Psoas muscle (tissue), 7 donors: ENCODE measurements at regions not wholly inside any gene's neighbourhood (a gene's known extent, or its start where the extent isn't known, plus 50 kb on each side); places are given as distances from the start of the nearest gene placed in this dataset.
"Not testable (repeated sequence)": the region's sequence is repeated elsewhere in the genome, so short reads cannot be mapped to it uniquely, and the experiment has no call there.

ENCODE experiments used
- ATAC-seq, 4 donors: fragments of 200-7000 bp; cut with Tn5 transposase; one replicate each; pipeline ENCODE4 v1.9.1; 2020; ENCODE audit warnings: moderate library complexity in 3 of 4, mild to moderate bottlenecking in 2 of 4
- DNase-seq, 2 donors: peaks; one replicate each; pipeline ENCODE4 v3.0.0-alpha.2; 2020
- H3K27ac ChIP-seq: fragments of 200-600 bp; one replicate; pipeline ENCODE4 v1.8.0; 2022
- H3K27me3 ChIP-seq, 3 donors: fragments of 200-600 bp in 1 of 3; one replicate each; pipeline versions ENCODE4 v1.6.1 to v1.8.0; 2013 to 2022; ENCODE audit warnings: low read length in 2 of 3, mild to moderate bottlenecking in 2 of 3, moderate library complexity in 1 of 3; ENCODE audit not compliant: insufficient read depth in 3 of 3
- H3K36me3 ChIP-seq, 2 donors: fragments of 200-600 bp in 1 of 2; one replicate each; pipeline versions ENCODE4 v1.6.1 to v1.8.0; 2013 to 2022; ENCODE audit warnings: low read depth in 1 of 2, mild to moderate bottlenecking in 1 of 2, moderate library complexity in 1 of 2; ENCODE audit not compliant: insufficient read depth in 1 of 2
- H3K4me1 ChIP-seq: fragments of 200-600 bp; one replicate; pipeline ENCODE4 v1.8.0; 2022
- H3K4me3 ChIP-seq: fragments of 200-600 bp; one replicate; pipeline ENCODE4 v1.8.0; 2022; ENCODE audit warnings: mild to moderate bottlenecking
- H3K9me3 ChIP-seq: fragments of 200-600 bp; one replicate; pipeline ENCODE4 v1.8.0; 2022
- WGBS, 3 donors: extraction: QIAGEN DNeasy Blood & Tissue Kit; methylation state at CpG; one replicate each; pipeline versions ENCODE4 v1.1.6 to v1.1.7; 2013; 5-methylcytosine and 5-hydroxymethylcytosine counted together
- intact Hi-C, 2 donors: fragments of 100-400 bp; cut with DNase I; formaldehyde crosslinking; loops; one replicate each; pipeline versions ENCODE4 v1.11.0 to v1.14.2; 2022
- TF ChIP-seq, protein P1 (sequence below): fragments of 200-600 bp; IDR thresholded peaks from one replicate; pipeline ENCODE4 v1.8.0; 2022; ENCODE audit warnings: antibody characterized with exemption
- donor health status: healthy with polysubstance abuse.
- donor health status: DM: no; HTN: no; CAD: no; lungs with moderate emphysema.
- donor health status: Bipolar disorder and iron deficiency.
- donor health status: healthy.
- donor health status: DM: yes; HTN: yes; CAD: no.
- donor health status: DM: no; HTN: no; CAD: no.
- donor health status: DM: yes; HTN: yes; CAD: no.

DNA sequence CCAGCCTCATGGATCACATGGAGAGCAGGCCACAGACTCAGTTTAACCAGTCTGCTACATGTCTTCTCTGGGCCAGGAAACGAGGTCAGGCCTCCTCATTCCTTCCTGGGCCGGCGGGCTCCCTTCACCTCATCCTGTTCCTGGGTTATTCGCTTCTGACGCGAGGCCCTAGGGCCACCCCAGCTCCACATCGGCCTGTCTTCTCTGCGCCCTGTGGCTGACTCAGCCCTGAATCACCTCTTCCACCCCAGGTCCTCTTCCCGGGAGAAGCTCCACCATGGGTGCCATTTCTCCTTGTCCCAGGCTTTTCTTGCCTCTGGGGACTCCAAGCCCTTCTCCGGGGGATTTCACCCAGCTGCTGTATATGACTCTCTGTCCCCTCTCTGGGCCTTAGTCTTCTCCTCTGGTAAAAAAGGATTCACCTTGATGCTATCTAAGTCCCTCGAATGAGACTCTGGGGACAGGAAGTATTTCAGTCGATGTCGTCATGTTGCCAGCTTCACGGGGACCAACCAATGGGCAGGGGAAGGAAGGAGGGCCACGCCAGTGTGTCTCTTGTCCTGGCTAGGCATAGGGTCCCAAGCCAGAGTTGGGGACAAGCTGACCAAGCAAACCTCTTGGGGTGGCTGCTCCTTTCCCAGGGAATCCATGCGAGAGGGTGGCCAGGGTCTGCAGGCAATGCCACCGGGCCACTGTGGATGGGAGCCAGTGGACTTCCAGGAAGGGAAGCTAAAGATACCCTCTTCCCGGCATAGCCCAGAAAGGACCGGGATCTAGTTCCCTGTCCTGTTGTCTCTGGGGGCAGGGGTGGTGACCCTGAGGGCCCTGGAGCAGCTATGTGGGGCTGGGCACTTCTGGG is 58.7 kb downstream of the SOCS3 start:
- Histone ChIP-seq H3K9me3 (no peaks in the 10 kb centered on the region), H3K27me3 (no peaks in the 10 kb centered on the region), H3K36me3 (no peaks in the 10 kb centered on the region), H3K27ac (no peak overlapping the region), H3K4me3 (no peak overlapping the region), H3K4me1 (peaks cover 11% of the 10 kb centered on the region)
- intact Hi-C loops: no loop called here
- peak in 1 of 4 donors; percentile 41 for ATAC-seq
- TF ChIP-seq, protein P1, sequence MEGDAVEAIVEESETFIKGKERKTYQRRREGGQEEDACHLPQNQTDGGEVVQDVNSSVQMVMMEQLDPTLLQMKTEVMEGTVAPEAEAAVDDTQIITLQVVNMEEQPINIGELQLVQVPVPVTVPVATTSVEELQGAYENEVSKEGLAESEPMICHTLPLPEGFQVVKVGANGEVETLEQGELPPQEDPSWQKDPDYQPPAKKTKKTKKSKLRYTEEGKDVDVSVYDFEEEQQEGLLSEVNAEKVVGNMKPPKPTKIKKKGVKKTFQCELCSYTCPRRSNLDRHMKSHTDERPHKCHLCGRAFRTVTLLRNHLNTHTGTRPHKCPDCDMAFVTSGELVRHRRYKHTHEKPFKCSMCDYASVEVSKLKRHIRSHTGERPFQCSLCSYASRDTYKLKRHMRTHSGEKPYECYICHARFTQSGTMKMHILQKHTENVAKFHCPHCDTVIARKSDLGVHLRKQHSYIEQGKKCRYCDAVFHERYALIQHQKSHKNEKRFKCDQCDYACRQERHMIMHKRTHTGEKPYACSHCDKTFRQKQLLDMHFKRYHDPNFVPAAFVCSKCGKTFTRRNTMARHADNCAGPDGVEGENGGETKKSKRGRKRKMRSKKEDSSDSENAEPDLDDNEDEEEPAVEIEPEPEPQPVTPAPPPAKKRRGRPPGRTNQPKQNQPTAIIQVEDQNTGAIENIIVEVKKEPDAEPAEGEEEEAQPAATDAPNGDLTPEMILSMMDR: no peak
- 72 to 85% (median 76%) methylated on average over 19 of the region's 19 CpGs for WGBS, 3 donors
- DNase-seq: no peak

DNA sequence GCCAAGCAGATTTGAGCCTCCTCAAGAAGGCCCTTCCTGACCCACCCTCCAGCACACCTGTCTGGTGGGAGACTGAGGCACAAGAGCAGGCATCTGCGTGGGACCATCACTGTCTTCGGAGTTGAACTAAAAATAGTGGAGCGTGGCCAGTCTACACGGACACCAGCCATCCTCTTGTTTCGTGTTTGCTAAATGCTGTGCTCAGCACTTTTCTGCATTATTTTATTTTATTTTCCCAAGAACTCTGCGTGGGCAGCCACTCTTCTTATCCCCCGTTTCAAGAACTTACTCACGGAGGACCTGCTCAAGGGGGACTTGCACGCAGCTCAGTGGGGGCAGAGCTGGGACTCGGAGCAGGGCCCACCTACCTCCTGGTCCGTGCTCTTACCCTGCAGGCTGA is 60.8 kb downstream of the SOCS3 start:
- H3K36me3 ChIP-seq: no peaks in the 10 kb centered on the region
- intact Hi-C loops: no loop called here
- 82 to 85% (median 83%) methylated on average over 11 of the region's 11 CpGs for WGBS, 3 donors
- ATAC-seq (no peak), DNase-seq (no peak)
- TF ChIP-seq, protein P1: no peak
- H3K27ac ChIP-seq: no peak overlapping the region
- H3K4me1 ChIP-seq: peaks cover 8% of the 10 kb centered on the region
- H3K27me3 ChIP-seq: no peaks in the 10 kb centered on the region
- no peak overlapping the region for H3K4me3 ChIP-seq
- no peaks in the 10 kb centered on the region for H3K9me3 ChIP-seq

DNA sequence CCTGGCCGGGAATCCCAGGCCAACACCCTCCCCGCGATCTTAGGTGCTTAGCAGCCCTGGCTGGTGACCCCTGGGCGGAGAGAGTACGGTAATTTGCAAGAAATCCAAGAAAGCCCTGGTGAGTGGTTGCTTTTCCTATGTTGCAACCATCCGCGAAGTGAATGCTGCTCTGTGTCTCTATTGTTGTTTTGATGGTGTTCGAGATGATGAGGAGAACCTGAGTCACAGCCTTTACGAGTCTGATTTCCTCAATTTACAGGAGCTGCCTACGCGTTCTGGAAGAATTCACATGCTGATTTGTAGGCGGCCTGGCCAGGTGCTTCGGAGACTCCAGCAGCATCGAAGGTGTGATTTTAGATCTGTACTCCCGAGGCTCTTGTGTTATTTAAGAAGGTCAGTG is 63.3 kb downstream of the TMEM235 start:
- Histone ChIP-seq H3K36me3 (no peaks in the 10 kb centered on the region), H3K9me3 (no peaks in the 10 kb centered on the region), H3K27ac (no peak overlapping the region), H3K27me3 (no peaks in the 10 kb centered on the region), H3K4me1 (peaks cover 17% of the 10 kb centered on the region), H3K4me3 (no peak overlapping the region)
- DNase-seq (no peak), ATAC-seq (no peak)
- intact Hi-C loops: loop anchor here in 1 of 2 donors (5.0 kb wide), 1 partner anchor 68 kb away; the partner anchor contains the start of gene SOCS3
- TF ChIP-seq, protein P1: no peak
- 85 to 88% (median 87%) methylated on average over 15 of the region's 15 CpGs for WGBS, 3 donors

DNA sequence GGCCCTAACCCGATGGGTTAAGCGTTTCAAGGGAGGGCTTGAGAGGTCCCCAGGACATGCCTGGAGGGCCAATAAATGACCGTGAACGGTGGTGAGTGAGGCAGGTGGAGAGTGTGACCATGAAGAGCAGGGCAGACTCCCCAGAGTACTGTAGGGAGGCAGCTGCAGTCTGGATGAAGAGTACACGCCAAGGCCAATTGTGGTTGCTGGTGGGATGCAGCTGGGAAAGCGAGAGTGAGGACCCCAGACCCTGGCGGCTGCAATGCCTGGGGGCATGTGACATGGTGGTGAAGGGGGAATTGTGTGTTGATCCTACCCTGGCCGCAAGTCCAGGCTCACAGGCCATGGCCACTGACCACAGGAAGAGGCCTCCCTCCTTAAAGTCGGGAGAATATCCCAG is 62.9 kb downstream of the TMEM235 start:
- Histone ChIP-seq H3K27ac (no peak overlapping the region), H3K4me3 (no peak overlapping the region), H3K27me3 (no peaks in the 10 kb centered on the region), H3K4me1 (peaks cover 16% of the 10 kb centered on the region), H3K9me3 (no peaks in the 10 kb centered on the region), H3K36me3 (no peaks in the 10 kb centered on the region)
- 70 to 77% (median 76%) methylated on average over 9 of the region's 9 CpGs for WGBS, 3 donors
- intact Hi-C loops: loop anchor here in 1 of 2 donors (5.0 kb wide), 1 partner anchor 68 kb away; the partner anchor contains the start of gene SOCS3
- DNase-seq (no peak), ATAC-seq (no peak)
- TF ChIP-seq, protein P1: no peak

DNA sequence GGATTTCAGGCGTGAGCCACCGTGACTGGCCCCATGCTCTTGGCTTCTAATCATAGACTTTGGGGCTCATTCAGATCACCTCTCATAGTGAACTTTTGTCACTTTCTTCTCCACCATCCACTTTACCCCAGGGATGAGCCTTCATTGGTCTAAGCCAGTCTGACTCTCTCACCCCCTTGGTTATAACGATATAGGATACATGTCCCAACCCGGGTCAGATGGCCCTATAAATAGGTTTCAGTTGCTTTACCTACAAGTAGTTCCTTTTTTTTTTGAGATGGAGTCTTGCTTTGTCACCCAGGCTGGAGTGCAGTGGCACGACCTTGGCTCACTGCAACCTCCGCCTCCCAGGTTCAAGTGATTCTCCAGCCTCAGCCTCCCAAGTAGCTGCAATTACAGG is 61.7 kb downstream of the TMEM235 start:
- not testable (repeated sequence) for DNase-seq, H3K27ac ChIP-seq, ATAC-seq, H3K4me3 ChIP-seq, H3K36me3 ChIP-seq, H3K9me3 ChIP-seq, H3K27me3 ChIP-seq
- 65 to 93% (median 69%) methylated on average over 6 of the region's 6 CpGs for WGBS, 3 donors
- peaks cover 14% of the 10 kb centered on the region for H3K4me1 ChIP-seq
- intact Hi-C loops: loop anchor here in 1 of 2 donors (5.0 kb wide), 1 partner anchor 69 kb away; the partner anchor contains the start of gene SOCS3
